GM12891 (cell line): ENCODE measurements at regions not wholly inside any gene's neighbourhood (a gene's known extent, or its start where the extent isn't known, plus 50 kb on each side); places are given as distances from the start of the nearest gene placed in this dataset.

ENCODE experiments used
- DNase-seq: peaks from one replicate; pipeline ENCODE4 v3.0.0; 2011; ENCODE audit warnings: low spot score; ENCODE audit not compliant: insufficient read length
- FAIRE-seq: peaks from 2 replicates; lab custom pipeline; 2011; peaks lifted over from hg19 to GRCh38; lab: Jason Lieb, UNC
- PAX5 ChIP-seq: IDR thresholded peaks from 2 replicates; pipeline ENCODE4 v1.6.1; 2011; ENCODE audit warnings: low read length, moderate library complexity, mild to moderate bottlenecking; ENCODE audit not compliant: insufficient read depth, severe bottlenecking
- POLR2A ChIP-seq: IDR thresholded peaks from 2 replicates; pipeline ENCODE4 v1.6.1; 2011; ENCODE audit warnings: low read depth, low read length, control low read depth
- POLR2AphosphoS5 ChIP-seq: IDR thresholded peaks from 2 replicates; pipeline ENCODE4 v1.6.1; 2011; ENCODE audit warnings: low read depth, low read length, control low read depth
- POU2F2 ChIP-seq: IDR thresholded peaks from 2 replicates; pipeline ENCODE4 v1.6.1; 2011; ENCODE audit warnings: low read depth, mild to moderate bottlenecking, control low read depth, low read length, moderate library complexity
- SPI1 ChIP-seq: IDR thresholded peaks from 2 replicates; pipeline ENCODE4 v1.6.1; 2011; ENCODE audit warnings: low read depth, low read length, control low read depth
- TAF1 ChIP-seq: IDR thresholded peaks from 2 replicates; pipeline ENCODE4 v1.6.1; 2011; ENCODE audit warnings: low read depth, low read length, control low read depth

DNA sequence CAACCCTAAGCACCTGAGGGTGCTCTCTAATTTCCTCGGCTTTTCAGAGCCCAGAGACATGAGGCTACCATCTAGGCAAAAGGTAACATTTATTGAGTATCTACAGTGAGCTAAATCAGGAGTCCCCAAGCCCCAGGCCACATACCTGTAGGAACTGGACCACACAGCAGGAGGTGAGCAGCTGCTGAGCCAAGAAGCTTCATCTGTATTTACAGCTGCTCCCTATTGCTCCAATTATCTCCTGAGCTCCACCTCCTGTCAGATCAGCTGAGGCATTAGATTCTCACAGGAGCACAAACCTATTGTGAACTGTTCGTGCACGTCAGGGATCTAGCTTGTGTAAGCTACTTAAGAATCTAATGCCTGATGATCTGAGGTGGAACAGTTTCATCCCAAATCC, 70.2 kb downstream of the RND3 start:
- FAIRE-seq: no peak
- no peak for DNase-seq
- TF ChIP-seq SPI1 (no peak), POLR2A (no peak), POU2F2 (no peak), POLR2AphosphoS5 (no peak), TAF1 (no peak), PAX5 (no peak)

DNA sequence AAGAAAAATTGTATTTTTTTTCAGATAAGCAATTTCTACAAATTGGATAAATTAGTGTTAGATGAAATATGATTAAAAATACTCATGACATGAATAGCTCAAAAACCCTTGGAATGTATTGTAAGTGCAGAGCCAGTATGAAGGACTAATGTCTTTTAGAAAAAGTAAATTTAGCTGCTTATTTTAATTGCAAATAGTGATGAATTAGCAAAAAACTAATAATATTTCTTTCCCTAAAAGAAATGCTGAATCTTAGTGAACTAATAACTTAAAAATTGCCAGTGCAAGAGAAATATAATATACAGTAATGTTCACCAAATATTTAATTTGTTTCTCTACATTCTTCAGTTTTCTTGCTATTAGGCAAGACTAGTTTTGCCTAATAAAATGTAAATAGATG, 72.4 kb downstream of the RND3 start:
- no peak for FAIRE-seq
- no peak for DNase-seq
- TF ChIP-seq TAF1: no peak
- TF ChIP-seq PAX5: no peak
- no peak for TF ChIP-seq POU2F2
- TF ChIP-seq POLR2A: no peak
- no peak for TF ChIP-seq SPI1
- no peak for TF ChIP-seq POLR2AphosphoS5

DNA sequence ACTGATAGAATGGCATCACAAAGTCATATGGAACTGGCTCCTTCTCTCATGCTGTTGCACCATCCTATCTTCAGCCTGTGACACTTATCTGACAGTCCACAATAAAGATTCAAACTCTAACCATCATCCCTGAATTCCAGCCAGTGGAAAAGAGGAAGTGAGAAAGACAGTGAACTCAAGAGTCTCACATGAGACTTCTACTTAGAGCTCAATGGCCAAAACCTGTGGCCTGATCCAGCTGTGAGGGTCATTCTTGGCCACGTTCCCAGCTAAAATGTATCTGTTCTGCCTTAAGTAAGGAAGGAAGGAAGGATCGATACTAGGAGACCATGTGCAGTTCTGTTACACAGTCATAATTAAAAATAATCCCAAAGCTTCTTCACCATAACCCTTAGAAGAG, 73.6 kb downstream of the RND3 start:
- DNase-seq (no peak), FAIRE-seq (no peak)
- TF ChIP-seq SPI1 (peak; percentile 82), POU2F2 (no peak)

DNA sequence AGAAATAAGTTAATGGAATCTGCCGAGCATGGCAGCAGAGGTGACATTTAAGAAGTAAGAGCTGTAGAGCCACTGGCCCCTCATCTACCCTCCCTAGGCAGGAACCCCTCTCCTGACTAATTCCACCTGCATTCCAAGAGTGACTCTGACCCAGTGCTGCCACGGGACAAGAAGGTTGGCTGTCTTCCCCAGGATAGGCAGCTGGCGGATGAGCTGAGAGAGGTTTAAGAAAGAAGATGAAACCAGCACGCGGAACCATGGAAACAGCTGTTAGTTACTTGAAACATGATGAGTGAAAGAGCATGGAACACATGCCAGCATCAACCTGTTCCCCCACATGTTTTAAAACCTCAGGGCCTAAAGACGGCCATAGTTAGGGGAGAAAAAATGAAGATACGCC, 74.1 kb downstream of the RND3 start:
- DNase-seq (no peak), FAIRE-seq (no peak)
- TF ChIP-seq POU2F2 (no peak), SPI1 (no peak), TAF1 (no peak), POLR2AphosphoS5 (no peak), PAX5 (no peak), POLR2A (no peak)

DNA sequence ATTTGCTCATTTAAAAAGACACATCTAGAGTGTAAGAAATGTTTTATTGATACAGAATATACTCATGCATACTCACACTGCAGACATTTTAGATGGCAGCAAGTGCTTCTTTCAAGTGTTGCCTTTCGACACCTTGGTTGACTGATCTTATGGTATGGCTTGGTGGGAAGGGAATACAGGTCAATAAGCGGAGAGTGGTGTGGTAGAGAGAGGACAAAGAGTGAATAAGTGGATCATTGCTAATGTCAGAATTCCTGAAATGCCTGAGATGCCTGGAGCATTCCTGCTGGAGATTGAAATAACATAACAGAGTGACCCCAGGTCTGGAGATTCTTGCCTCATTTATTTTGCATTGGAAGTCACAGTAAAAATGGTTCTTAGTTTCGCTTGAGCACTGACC, 76.7 kb downstream of the RND3 start:
- TF ChIP-seq PAX5 (no peak), TAF1 (no peak), POLR2AphosphoS5 (no peak), POLR2A (no peak)
- DNase-seq: no peak
- FAIRE-seq: no peak

DNA sequence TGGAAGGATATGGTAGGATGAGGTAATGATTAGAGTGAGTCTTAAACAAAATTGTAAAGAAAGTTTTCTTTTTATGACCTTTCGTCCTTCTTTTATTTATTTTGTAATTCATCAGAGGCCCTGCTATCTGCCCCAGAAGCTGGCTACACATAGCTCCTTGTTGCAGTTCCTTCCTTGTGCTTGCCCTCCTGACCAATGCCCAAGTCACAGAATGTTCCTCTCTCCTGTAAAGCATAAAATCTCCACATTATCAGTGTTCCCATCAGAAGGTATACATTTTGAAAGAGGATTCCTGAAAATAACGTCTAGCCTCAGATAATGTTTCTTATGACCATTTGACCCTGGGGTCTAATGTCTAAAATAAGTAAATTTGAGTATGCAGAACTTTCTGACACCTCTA, 78.3 kb downstream of the RND3 start:
- TF ChIP-seq POLR2AphosphoS5 (no peak), TAF1 (no peak), PAX5 (no peak), SPI1 (no peak), POU2F2 (no peak), POLR2A (no peak)
- FAIRE-seq (no peak), DNase-seq (no peak)

DNA sequence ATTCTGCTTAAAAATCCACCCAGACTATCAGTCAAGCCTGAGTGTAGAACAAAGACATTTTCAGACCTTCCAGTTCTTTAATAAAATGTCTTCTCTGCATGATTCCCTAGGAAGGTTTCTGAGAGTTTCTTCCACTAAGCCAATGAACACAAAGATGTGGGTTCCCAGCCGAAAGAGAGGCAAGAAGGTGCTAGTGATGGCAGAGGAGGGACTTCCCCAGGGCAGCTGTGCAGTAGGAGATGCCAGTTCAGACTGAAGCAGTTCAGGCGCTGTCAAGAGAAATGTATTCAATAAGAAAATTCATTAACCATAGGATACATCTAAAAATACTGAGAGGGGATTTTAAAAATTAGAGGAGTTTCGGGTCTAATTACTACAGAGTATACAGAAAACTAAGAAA, 83.3 kb downstream of the RND3 start:
- DNase-seq: no peak
- FAIRE-seq: no peak
- TF ChIP-seq SPI1 (no peak), TAF1 (no peak), POLR2AphosphoS5 (no peak), PAX5 (no peak), POU2F2 (no peak), POLR2A (no peak)

DNA sequence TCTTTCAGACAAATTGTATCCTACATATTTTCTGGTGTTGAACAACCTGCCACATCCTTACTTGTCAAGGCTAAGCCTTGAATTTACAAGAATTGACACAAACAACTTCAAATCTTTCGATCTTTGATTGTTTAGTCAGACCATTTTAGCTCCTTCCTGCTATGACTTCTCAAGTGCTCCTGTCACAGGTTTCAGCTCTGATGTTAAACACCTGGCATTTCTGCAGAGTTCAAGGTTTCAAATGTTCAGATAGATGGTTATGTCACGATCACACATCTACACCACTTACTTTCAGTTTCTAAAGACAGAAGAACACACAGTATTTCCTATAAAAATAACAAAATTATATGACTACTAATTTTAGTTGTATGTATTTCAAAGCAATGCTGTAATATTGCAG, 84.0 kb downstream of the RND3 start:
- no peak for FAIRE-seq
- no peak for DNase-seq

DNA sequence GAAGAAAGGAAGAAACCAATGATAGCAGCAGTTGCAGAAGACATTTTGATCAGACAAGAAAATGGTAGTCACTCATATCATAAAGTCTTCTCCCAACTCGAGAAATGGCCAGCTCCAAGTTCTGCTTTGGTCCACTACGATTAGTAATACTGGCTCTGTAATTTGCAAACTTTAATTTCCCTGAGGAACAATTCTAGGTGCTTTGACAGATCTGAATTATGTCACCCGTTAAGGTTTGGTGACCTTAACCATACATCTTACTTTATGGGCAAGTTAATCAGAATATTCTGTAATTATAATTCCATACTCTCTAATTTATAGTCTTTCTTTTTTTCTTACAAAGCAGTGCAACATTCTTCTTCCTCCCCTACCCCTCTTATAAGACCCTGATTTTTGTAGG, 84.5 kb downstream of the RND3 start:
- no peak for FAIRE-seq
- TF ChIP-seq POLR2A (no peak), TAF1 (no peak), SPI1 (no peak), POU2F2 (no peak), POLR2AphosphoS5 (no peak), PAX5 (no peak)
- DNase-seq: no peak

More for the DNA sequence above, 84.0 kb downstream of the RND3 start:
- TF ChIP-seq POLR2AphosphoS5 (no peak), SPI1 (no peak), POLR2A (no peak), PAX5 (no peak), POU2F2 (no peak), TAF1 (no peak)

DNA sequence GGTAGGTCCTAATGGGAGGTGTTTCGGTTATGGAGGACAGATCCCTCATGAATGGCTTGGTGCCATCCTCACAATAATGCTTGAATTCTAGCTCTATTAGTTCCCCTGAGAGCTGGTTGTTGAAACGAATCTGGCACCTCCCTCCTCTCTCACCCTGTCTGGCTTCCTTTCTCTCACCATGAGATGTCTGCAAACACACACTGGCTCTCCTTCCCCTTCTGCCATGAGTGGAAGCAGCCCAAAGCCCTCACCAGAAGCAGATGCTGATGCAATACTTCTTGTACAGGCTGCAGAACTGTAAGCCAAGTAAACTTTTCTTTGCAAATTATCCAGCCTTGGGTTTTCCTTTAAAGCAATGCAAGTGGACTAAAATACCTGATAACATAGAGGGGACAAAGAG, 86.6 kb downstream of the RND3 start:
- TF ChIP-seq POLR2AphosphoS5: no peak
- TF ChIP-seq POLR2A: no peak
- TF ChIP-seq SPI1: no peak
- TF ChIP-seq POU2F2: no peak
- TF ChIP-seq PAX5: no peak
- TF ChIP-seq TAF1: no peak
- no peak for FAIRE-seq
- DNase-seq: no peak
